ENCODE measurements at regions not wholly inside any gene's neighbourhood (a gene's known extent, or its start where the extent isn't known, plus 50 kb on each side); places are given as distances from the start of the nearest gene placed in this dataset.
A peak's percentile ranks its signal among the peaks of the same experiment; 100 is the strongest.
"Not testable (repeated sequence)": the region's sequence is repeated elsewhere in the genome, so short reads cannot be mapped to it uniquely, and the experiment has no call there.

DNA sequence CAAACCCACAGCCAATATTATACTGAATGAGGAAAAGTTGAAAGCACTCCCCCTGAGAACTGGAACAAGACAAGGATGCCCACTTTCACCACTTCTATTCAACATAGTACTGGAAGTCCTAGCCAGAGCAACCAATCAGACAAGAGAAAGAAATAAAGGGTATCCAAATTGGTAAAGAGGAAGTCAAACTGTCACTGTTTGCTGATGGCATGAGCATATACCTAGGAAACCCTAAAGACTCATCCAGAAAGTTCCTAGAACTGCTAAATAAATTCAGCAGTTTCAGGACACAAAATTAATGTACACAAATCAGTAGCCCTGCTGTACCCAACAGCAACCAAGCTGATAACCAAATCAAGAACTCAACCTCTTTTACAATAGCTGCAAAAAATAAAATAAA, 220.0 kb downstream of the SYK start:
- not testable (repeated sequence) for DNase-seq (ENCODE audit: low read depth in 2 of 2)

DNA sequence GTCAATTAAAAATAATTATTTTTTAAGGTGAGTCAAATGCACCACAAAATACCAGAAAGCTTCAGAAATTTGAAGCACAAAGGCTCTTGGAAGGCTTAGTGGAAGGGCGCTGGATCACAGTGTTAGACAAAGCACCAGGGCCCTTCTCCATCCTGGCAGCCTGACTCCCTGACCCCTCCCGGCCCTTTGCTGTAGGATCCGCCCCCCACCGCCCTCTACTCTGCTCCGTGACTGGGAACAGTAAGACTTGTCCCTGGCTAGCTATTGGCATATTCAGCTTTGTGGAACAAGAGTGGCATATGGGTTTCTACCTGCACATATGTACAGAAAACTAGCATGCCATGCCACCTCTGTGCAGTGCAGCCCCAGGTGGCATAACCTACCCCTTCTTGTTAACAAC, 222.1 kb downstream of the SYK start:
- DNase-seq (ENCODE audit: low read depth in 2 of 2) = no peak

DNA sequence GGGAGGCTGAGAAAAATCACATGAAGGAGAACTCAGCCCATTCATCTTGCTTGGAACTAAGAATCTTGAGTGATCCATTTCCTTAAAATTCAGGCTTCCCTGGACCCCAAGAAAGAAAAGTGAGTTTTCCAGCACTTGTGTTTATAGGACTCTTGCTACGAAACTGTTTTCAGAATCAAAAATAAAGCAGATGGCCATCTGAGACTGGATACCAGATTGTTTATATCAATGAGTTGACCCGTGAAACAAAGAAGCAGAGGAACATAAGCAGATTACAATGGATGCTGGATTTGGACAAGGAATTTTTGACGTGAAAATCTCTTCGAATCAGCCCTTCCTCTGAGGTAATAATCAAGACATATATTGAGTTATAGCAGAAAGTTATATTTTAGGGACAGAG, 223.2 kb downstream of the SYK start:
- DNase-seq (ENCODE audit: low read depth in 2 of 2) = no peak

DNA sequence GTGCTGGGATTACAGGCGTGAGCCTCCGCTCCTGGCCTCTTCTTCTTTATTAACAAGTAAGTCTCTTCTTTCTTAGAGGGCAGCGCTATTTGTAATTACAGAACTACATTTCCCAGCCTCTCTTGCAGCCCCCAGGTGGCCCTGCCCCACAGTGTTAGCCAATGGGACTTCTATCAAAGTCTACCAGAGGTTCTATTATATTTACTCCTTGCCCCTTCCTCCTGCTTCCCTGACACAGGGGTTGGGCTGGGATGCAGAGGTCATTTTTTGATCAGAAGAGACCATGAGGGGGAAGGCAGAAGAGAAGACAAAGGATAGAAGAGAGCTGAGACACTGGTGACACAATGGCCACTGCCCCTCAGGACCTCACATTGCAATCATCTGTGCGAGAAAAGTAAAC, 224.2 kb downstream of the SYK start:
- DNase-seq (ENCODE audit: low read depth in 2 of 2) = no peak

DNA sequence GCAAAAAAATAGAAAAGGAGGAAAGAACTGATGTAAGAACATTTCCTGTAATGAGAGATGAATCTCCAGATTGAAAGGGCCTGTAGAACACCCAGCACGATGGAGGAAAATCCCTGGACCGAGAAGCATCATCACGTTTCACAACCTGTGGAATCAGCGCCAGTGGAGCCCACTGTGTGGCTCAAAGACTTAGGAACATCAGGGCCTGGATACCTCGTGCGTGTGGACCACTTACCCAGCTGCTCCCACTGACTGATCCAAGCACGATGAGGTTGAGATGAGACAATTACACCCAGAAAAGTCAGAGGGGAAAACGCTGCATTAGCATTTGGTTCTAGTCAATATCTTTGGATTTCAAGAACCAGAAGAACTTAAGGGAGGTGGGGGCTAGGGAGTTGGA, 224.6 kb downstream of the SYK start:
- no peak for DNase-seq (ENCODE audit: low read depth in 2 of 2)

DNA sequence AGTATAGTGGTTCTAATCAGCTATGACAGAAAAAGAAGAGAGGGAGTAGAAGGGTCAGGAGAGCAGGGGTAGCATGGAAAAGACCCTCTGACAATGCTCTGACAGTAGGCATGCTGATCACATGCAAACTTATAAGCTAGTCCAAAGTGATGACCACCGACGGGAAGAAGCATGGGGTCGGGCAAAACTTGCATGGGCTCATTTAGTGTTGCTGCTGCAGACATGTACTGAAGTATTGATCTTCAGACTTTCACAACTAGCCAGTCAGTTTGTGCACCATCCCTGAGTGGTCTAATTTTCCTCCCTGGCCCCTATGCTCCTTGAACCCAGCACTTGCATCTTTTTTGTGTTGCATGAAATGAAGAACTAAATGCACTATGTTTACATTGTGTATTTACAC, 225.4 kb downstream of the SYK start:
- DNase-seq (ENCODE audit: low read depth in 2 of 2) = no peak

DNA sequence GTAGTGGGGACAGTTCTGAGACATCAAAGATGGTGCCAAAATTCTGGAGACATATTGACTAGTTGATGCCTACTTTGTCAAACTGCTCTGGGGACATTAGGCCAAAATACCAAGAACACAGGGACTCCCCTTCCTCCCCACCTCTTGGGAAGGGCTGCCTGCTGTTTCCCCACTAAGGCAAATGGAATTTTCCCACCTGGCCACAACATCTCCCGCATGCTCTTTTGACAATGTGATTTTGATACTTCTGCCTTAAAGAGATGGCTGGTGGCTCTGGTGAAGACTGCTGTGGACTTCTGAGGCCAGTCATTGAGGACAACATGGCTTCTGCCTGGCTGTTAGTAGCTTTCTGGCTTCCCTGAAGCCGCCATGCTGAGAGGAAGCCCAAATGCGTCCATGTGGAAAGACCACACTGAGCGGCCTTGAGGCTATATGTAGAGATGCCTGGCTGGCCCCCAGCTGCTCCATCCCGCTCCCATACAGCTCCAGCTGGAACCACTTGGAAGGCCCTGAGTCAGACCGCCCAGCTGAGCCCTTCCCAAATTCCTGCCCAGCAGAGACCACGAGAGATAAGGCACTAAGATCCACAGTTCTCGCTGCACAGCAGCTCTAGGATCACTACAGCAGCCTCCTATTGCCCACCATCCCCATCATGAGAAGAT, 226.7 kb downstream of the SYK start:
- no peak for DNase-seq (ENCODE audit: low read depth in 2 of 2)

DNA sequence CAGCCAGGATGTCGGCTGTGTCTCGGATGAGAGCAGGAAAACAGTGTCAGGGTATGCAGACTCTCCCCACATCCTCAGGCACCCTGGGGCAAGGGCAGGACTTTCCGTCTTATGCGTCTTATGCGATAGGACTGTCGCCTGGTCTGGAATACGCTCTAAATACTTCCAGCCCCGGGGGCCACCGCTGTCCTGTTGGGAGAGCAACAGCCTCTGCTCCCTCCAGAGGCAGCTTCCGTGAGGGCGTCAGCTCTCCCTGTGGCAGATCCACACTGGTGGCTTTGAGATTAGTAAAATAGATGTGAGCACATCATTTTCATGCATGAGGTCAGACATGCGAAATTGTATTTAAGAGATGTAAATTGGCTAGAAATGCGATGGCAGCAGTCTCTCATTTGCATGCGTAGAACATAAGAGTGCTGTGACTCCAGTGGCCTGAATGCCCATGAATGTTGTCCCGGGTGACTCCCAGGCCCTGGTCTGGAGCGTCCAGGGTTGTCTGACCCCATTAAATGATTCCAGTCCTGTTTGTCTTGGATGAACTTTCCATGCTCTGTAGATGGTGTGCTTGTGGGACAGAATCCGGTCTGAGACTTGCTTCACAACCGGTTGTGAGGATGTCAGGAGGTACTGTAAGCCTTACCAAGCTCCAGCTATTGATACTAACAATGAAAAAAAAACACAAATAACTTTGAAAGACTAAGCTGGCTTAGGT, 228.2 kb downstream of the SYK start:
- DNase-seq (ENCODE audit: low read depth in 2 of 2) = no peak

DNA sequence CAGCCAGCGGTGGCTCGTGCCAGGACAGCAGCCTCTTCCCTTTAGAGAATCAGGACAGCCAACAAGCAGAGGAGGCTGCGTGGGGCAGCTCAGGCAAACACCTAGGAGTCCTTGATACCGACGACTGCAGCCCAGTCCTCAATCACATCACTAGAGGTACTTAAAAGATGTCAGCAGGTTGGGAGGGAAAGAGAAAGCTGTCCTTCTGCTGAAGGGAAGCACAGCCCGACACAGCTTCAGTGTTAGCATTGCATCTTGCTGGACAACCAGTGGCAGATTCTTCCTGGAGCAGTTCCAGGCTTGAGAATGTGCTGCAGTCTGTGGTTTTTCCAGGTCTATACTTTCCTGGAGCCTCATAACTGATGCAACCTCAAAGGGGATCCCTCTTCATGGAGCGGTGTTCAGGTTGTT, 230.5 kb downstream of the SYK start:
- no peak for DNase-seq (ENCODE audit: low read depth in 2 of 2)

DNA sequence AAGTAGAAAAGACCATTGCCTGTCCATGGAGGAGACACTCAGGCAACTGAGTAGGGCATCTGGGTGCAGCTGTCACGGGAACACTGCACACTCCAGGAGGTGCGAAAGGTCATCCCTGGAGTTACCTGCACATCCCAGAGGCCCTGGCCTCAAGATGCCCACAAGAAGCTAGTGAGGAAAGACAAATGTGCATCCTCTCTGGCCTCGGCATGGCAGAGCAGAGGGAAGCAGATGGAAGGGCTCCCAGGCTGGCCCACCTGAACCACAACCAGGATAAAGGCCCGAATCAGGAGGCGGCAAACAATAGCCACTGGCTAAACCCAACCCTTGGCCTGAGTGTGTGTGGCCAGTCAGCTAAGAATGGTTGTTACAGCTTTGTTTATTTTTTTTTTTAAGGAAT, 231.7 kb downstream of the SYK start:
- DNase-seq (ENCODE audit: low read depth in 2 of 2) = no peak

DNA sequence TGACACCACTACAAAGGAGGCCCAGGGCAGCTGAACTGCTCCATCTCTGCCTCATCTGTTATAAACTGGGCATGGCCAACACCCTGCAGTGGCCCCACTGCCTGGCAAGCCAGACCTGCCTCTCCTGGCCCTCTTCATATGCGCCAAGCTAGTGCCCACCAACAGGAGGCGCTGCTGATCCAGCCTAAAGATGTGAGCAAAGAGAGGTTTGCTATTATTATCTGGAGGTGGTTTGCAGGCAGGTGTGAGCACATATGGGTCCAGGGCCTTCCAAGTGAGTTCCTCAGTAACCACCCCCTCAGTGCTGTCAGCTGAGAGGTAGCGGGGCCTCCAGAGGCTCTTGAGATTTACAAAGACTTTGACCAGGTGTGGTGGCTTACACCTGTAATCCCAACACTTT, 232.2 kb downstream of the SYK start:
- DNase-seq (ENCODE audit: low read depth in 2 of 2) = peak; percentile 12 to 36

DNA sequence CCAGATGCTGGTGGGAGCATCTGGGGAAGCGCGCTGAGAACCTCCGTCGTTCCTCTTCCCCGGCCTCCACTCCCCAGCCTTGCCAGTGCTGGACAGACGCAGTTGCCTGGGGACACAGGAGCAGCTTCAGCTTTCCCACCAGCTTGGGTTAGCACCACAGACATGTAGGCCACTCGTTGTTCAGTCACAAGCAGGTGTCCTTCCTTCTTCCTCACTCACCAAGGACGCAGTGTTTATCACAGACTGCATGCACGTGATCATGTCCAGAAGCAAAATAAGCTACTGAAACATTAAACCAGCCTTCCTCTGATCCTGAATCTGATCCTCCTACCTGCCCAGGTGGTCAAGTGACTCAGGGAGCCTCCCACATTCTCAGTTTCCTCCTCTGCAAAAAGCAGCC, 232.9 kb downstream of the SYK start:
- DNase-seq (ENCODE audit: low read depth in 2 of 2) = no peak

DNA sequence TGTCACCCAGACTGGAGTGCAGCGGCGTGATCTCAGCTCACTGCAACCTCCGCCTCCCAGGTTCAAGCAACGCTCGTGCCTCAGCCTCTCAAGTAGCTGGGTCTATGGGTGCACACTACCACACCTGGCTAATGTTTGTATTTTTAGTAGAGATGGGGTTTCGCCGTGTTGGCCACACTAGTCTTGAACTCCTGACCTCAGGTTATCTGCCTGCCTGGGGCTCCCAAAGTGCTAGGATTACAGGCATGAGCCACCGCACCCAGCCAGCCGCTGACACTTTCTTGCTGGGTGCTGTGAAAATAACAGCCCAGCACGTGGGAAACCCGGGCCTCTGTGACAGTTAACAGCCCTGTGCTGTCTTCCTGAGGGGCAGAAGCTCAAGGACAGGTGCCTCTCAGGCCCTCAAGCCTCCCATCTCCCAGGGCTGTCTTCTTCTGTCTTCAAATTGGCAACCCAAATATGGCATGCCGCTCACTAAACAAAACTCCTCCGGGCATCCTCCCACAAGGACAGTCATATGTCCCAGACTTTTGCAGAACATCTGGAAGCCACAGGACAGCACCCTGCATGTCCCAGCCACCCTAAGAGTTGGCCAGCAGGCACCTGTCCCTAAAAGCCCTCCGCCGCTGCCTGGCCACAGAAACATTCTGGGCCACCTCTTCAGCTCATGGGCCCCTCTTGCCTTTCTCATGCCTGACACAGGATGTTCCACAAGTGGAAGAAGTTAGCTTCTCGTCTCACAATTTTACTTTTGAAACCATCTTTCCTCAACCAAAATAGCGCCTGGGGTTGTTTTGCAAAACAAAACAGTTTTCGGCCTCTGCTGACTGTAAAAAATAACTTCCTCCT, 233.6 kb downstream of the SYK start:
- DNase-seq (ENCODE audit: low read depth in 2 of 2) = no peak

DNA sequence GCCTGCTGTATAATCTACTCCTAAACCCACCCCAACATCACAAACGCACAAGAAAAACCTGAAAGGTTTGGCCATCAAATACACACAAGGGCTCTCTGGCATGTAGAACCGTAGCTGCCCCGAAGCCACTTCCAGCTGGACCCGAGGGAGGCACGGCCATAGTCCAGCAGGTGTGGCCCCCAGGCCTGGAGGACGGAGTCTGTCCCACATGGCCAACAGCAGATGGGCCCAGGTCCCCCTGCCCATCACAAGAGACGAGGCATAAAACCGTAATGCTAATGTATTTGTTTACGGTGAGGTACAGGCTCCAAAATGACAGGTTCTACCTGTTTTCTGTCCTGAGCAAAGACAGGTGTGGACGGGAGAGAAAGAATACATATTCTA, 234.2 kb downstream of the SYK start:
- DNase-seq (ENCODE audit: low read depth in 2 of 2) = no peak

DNA sequence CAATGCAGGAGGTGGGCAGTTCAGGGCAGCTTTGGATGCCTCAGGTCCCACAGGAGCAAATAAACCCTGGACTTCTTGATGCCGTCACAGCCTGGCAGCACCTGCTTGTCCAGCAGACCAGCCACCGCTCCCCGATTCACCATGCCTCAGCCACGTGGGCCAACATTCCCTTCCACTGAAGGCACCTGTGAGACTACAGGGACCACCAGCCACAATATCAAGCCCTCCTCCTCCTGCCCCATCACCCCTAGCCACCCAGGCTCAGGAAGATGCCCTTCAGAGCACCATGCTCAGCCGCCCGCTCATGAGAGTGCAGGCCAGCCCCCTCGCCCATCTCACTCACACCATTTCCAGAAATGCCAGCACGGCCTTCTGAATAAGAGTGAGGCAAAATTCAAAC, 234.7 kb downstream of the SYK start:
- DNase-seq (ENCODE audit: low read depth in 2 of 2) = no peak

DNA sequence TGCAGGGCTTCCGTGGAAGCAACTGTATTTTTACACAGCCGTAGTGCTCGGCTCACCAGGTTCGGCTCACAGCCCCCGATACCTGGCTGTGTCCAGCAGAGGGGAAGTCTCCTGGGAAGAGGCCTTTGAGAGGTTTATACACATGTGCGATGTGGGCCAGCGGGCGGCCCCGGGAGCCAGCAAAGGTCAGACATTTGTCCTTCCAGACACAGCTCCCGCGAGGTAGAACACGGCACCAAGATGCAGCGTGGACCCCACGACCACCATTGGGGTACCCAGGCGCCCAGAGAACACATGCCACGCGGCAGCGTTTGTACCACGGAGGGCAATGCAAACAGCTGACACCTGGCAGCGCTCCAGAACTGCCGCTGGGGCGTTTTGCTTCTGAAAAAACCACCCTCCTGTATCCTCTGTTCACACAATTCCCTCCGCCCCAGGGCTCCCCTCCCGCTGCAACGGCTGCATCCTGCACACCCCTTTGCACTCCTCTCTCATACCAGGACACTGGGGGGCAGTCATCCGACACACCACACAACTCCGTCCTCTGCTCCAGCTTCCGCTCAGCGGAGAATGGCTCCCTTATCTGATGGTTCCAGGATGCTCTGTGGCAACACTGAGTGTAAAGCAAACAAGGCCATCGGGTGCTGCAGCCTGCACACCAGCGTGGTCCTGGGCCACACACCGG, 235.3 kb downstream of the SYK start:
- peak in 1 of 2 donors; percentile 33 for DNase-seq (ENCODE audit: low read depth in 2 of 2)

DNA sequence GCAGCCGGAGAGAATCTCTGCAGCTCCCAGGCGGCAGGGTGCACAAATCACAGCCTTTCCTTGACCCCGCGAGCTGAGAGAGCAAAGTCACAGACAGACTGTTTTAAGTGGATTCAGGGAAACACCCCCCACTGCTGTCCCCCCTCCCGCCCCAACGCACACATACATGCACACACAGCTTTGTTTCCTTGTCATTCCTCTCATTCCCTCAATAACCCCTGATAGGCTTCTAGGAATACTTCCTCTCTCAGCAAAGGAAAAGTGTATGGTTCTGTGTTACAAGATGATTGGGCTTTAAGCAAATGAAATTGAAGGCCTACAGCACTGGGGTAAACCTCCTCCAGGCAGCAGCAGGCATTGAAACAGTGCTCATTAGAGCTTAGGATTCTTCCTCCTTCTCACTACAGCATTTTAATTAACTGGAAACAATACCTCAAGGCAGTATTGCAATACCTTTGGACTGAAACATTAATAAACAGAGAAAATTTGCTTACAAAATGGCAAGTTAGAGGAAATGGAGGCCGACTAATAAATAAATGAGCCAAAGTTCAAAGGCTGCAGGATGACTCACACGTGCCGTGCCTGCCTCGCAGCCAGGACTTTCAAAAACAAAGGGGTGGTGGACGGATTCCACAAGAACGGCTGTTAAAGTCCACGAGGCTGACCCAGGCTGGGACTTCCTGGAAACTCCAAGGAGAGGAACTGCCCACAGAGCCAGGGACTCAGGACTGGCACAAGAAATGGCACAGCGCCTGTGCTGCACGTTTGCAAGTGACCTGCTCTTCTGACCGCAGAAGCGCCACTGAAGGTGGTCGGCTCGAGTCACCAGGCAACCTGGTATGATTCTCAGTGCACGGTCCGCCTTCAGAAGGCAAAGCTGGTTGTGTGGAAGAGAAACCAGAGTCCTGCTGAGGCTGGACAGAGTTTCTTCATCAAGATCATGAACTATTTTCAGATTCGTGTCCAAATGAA, 236.2 kb downstream of the SYK start:
- no peak for DNase-seq (ENCODE audit: low read depth in 2 of 2)

DNA sequence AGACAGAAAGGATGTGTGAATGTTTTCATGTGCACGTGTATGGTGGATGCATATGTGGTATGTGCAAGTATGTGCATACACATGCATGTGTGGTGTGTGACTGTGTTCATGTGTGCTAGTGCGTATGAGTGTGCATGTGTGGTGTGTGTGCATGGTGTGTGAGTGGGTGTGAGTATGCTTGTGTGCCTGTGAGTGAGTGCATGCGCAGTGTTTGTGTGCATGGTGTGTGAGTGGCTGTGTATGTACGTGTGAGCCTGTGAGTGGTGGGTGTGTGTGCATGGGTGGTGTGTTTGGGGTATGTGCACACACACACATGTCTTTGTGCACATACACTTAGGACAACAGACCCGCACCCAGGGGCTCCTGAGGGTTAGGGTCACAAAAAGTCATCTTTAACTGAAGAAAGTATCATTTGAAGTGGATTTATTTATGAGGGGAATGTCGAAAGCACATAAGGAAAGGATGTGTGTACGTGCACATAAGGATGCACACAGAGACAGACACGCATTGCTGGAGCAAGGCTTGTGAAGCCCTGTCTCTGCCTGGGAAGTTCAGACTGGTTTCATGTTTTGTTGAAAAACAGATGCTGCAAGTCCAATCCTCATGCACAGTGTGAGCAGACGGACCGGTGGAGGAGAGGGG, 237.0 kb downstream of the SYK start:
- DNase-seq (ENCODE audit: low read depth in 2 of 2) = no peak

DNA sequence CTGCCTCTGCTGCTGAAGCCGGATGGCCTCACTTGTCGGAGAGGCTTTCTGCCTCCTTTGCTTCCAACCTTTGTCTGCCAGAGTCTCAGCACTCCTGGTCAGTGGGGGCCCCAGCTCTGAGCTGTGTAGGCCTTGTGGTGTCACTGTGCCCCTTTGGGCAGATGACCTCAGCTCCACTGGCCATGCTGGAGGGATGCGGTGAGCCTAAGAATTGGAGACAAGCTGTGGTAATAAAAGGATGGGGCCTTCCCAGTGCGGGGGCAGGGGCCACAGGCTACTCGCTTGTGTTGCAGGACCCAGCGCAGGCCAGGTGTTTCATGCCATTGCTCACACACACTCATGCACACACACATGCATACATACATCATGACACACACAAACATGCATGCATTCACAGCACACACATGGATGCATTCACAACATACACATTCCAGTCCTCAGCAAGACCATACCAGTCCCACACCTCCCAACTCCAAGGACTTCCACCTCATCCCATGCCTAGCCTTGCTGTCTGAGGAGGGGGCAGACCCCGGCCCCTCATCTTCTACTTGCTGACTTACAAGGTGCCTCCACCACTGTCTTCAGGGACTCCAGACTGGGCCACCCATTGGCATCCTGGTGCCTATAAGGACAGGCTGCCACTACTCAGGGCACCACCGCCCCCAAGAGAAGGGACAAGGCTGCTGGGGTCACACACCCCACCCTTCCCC, 237.7 kb downstream of the SYK start:
- no peak for DNase-seq (ENCODE audit: low read depth in 2 of 2)

DNA sequence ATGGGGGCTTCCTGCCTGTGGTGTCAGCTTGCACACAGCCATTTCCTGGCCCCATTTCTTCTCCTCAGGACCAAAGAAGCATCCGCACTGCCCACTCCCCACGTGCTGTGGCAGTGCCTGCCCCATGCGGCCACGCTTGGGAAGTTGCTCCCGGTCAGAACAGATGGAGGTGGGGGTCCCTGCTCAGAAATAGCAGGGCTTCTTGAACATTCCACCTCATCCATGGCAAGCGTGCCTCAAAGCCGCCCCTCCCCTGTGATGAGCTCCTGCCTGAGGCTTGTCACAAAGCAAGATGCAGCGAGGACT, 238.2 kb downstream of the SYK start:
- no peak for DNase-seq (ENCODE audit: low read depth in 2 of 2)
